Thymus (tissue), 11 donors: ENCODE measurements at regions not wholly inside any gene's neighbourhood (a gene's known extent, or its start where the extent isn't known, plus 50 kb on each side); places are given as distances from the start of the nearest gene placed in this dataset.

Experiments
- DNase-seq, 9 donors: peaks; one replicate each; pipeline ENCODE4 v3.0.0-alpha.2; 2013; ENCODE audit warnings: low spot score in 9 of 9, low read depth in 6 of 9, missing footprints in 1 of 9
- H3K27ac ChIP-seq, 2 donors: one replicate each; pipeline ENCODE4 v1.5.1; 2013; ENCODE audit warnings: control low read depth in 1 of 2, low read depth in 1 of 2, low read length in 1 of 2, mild to moderate bottlenecking in 1 of 2, moderate library complexity in 1 of 2
- H3K27me3 ChIP-seq, 2 donors: one replicate each; pipeline ENCODE4 v1.5.1; 2013; ENCODE audit warnings: low read length in 1 of 2; ENCODE audit not compliant: control insufficient read depth in 2 of 2, insufficient read depth in 1 of 2
- H3K36me3 ChIP-seq, 2 donors: one replicate each; pipeline ENCODE4 v1.5.1; 2013; ENCODE audit warnings: low read length in 1 of 2, mild to moderate bottlenecking in 1 of 2, moderate library complexity in 1 of 2; ENCODE audit not compliant: control insufficient read depth in 2 of 2, insufficient read depth in 2 of 2
- H3K4me1 ChIP-seq, 2 donors: one replicate each; pipeline ENCODE4 v1.5.1; 2013; ENCODE audit warnings: low read length in 2 of 2; ENCODE audit not compliant: control insufficient read depth in 2 of 2, insufficient read depth in 2 of 2
- H3K4me3 ChIP-seq, 2 donors: one replicate each; pipeline ENCODE4 v1.5.1; 2013; ENCODE audit warnings: low read length in 2 of 2, control low read depth in 1 of 2, mild to moderate bottlenecking in 1 of 2
- H3K9me3 ChIP-seq, 2 donors: one replicate each; pipeline ENCODE4 v1.5.1; 2013; ENCODE audit warnings: low read length in 1 of 2, mild to moderate bottlenecking in 1 of 2; ENCODE audit not compliant: control insufficient read depth in 2 of 2, insufficient read depth in 1 of 2
- WGBS: extraction: QIAGEN DNeasy Blood & Tissue Kit; methylation state at CpG from one replicate; pipeline ENCODE4 v1.1.7; 2013; 5-methylcytosine and 5-hydroxymethylcytosine counted together
- donor health status: healthy.

DNA sequence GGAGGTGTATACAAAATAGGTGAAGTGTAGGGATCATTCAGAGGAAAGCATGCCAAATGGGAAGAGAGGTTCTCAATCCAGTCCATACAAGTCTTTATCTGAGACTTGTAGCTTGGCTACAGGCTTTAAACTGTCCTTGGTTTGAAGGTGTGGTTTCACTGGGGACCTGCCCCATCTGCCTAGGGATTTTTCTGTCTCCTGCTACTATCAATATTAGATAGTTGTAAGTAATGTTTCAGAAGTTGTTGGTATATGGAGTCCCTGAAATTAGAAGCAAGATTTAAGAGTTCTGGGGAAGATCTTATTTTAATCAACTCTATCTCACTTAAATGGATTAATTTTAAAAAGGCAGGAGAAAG is 100.9 kb downstream of the ANKRD7 start:
- no peak for DNase-seq
- H3K4me1 ChIP-seq: no peaks in the 10 kb centered on the region
- no peaks in the 10 kb centered on the region for H3K27me3 ChIP-seq
- no peak overlapping the region for H3K27ac ChIP-seq
- H3K36me3 ChIP-seq: no peaks in the 10 kb centered on the region
- no peaks in the 10 kb centered on the region for H3K9me3 ChIP-seq
- no peak overlapping the region for H3K4me3 ChIP-seq

DNA sequence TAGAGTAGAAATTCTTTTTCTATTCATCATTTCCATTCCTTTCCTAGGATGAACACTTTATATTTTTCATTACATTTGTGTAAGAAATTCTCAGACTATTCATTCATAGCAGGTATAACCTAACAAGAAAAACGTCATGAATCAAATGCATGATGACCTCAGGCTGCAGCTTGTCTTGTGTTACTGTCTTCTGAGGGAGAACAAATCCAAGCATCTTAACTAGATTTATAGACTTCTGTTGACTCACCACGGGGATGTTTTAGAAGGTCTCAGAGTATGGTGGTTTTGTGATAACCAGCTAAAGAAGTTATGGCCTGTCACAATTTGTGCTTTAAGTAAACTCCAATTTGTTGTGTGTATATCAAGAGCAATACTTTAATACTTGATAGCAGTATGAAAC is 102.7 kb downstream of the ANKRD7 start:
- H3K27ac ChIP-seq: no peak overlapping the region
- H3K4me1 ChIP-seq: no peaks in the 10 kb centered on the region
- no peaks in the 10 kb centered on the region for H3K36me3 ChIP-seq
- H3K4me3 ChIP-seq: no peak overlapping the region
- no peaks in the 10 kb centered on the region for H3K9me3 ChIP-seq
- WGBS: 74% methylated on average over 2 of the region's 2 CpGs
- no peak for DNase-seq
- H3K27me3 ChIP-seq: no peaks in the 10 kb centered on the region

DNA sequence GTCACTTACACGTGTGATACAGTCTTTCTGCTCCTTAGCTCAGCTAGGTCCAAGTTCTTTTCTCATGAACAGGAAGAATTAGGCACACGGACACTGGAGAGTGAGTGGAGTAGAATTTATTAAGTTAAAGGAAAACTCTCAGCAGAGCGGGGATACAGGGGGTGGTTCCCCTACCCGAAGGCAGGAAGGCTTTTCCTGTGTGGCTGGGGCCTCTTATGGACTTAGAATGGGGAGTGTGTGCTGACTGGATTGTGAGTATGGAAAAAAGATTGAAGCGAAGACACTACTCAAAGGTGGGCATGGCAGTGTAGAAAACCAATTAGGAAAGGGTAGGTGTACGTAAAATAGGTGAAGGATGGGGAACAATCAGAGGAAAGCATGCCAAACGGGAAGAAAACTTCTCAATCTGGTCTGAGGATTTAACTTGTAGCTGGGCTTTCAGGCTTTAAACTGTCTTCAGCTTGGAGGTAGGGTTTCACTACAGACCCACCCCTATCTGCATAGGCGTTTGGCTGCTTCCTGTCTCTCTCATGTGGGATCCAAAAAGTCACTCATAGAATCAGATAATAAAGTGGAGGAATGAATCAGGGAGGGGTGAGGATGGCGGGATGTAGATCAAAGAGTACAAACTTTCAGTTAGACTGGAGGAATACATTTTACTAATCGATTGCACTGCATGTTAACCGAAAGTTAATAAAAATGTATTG is 104.2 kb downstream of the ANKRD7 start:
- H3K27me3 ChIP-seq: no peaks in the 10 kb centered on the region
- no peaks in the 10 kb centered on the region for H3K4me1 ChIP-seq
- H3K4me3 ChIP-seq: no peak overlapping the region
- 78% methylated on average over 11 of the region's 11 CpGs for WGBS
- no peaks in the 10 kb centered on the region for H3K9me3 ChIP-seq
- DNase-seq: no peak
- H3K36me3 ChIP-seq: no peaks in the 10 kb centered on the region
- H3K27ac ChIP-seq: no peak overlapping the region

DNA sequence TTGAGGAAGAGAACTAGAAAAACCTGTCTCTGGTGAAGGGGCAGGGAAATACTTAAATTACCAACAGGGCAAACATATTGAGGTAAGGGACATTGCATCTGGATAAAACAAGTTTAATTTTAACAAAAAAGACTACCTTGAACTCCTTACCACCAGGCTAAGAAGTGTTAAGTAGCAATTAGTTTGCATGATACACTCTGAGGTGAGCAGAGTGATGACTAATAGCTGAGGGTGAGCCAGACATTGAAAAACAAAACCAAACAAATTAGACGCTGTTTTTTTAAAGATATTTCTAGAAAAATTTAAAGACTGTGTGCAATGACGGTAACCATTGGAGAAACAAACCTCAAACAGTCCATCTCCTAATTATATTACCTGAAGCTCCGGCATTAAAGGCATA is 105.9 kb downstream of the ANKRD7 start:
- Histone ChIP-seq H3K27ac (no peak overlapping the region), H3K4me3 (no peak overlapping the region), H3K27me3 (no peaks in the 10 kb centered on the region), H3K4me1 (no peaks in the 10 kb centered on the region), H3K9me3 (no peaks in the 10 kb centered on the region), H3K36me3 (no peaks in the 10 kb centered on the region)
- WGBS: 89% methylated on average over 3 of the region's 3 CpGs
- DNase-seq: no peak

DNA sequence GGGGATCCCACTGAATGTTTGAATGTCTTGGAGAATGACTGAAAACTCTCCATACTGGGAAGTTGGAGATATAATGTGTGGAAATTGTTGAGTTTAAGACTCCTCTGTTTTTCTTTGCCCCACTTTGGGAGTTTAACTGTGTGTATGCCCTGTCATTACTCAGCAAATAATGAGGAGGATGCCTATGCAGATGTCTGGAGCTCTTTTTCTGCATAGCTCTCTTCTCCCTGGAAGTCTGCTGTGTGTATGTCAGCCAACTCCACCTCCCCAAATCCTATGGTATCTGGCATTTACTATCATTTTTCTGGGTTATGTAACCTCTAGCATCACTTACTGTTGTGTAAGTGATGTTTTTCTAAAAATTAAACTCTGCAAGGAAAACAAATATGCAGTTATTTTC is 122.2 kb downstream of the ANKRD7 start:
- Histone ChIP-seq H3K4me3 (no peak overlapping the region), H3K9me3 (no peaks in the 10 kb centered on the region), H3K27me3 (no peaks in the 10 kb centered on the region), H3K36me3 (no peaks in the 10 kb centered on the region), H3K4me1 (no peaks in the 10 kb centered on the region), H3K27ac (no peak overlapping the region)
- no peak for DNase-seq

DNA sequence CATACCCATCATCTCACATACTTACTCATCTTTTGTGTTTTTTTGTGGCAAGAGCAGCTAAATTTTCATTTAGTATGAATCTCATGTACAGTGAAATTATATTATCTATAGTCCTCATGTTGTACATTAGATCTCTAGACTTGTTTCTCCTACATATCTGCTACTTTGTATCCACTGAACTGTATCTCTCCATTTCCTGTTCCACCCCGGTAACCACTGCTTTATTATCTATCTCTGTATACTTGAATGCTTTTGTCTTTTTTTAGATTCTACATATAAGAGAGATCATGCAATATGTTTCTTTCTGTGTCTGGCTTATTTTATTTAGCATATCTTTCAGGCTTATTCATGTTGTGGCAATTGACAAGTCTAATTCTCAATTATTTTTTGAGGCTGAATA is 125.1 kb downstream of the ANKRD7 start:
- 88% methylated on average over 1 of the region's 1 CpG for WGBS
- no peaks in the 10 kb centered on the region for H3K27me3 ChIP-seq
- no peak overlapping the region for H3K27ac ChIP-seq
- DNase-seq: no peak
- H3K36me3 ChIP-seq: no peaks in the 10 kb centered on the region
- H3K4me1 ChIP-seq: no peaks in the 10 kb centered on the region
- H3K4me3 ChIP-seq: no peak overlapping the region
- H3K9me3 ChIP-seq: no peaks in the 10 kb centered on the region

DNA sequence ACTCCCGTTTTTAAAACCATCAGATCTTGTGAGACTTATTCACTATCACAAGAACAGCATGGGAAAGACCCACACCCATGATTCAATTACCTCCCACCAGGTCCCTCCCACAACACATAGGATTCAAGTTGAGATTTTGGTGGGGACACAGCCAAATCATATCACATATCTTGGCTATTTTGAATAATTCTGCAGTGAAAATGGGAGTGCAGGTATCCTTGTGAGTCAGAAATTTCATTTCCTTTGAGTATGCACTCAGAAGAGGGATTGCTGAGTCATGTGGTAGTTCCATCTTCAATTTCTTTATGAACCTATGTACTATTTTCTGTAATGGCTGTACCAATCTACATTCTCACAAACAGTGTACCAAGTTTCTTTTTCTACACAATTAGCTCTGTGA is 125.8 kb downstream of the ANKRD7 start:
- no peak overlapping the region for H3K4me3 ChIP-seq
- no peak overlapping the region for H3K27ac ChIP-seq
- no peak for DNase-seq
- H3K27me3 ChIP-seq: no peaks in the 10 kb centered on the region
- no peaks in the 10 kb centered on the region for H3K4me1 ChIP-seq
- no peaks in the 10 kb centered on the region for H3K36me3 ChIP-seq
- WGBS: 92% methylated on average over 1 of the region's 1 CpG
- no peaks in the 10 kb centered on the region for H3K9me3 ChIP-seq

DNA sequence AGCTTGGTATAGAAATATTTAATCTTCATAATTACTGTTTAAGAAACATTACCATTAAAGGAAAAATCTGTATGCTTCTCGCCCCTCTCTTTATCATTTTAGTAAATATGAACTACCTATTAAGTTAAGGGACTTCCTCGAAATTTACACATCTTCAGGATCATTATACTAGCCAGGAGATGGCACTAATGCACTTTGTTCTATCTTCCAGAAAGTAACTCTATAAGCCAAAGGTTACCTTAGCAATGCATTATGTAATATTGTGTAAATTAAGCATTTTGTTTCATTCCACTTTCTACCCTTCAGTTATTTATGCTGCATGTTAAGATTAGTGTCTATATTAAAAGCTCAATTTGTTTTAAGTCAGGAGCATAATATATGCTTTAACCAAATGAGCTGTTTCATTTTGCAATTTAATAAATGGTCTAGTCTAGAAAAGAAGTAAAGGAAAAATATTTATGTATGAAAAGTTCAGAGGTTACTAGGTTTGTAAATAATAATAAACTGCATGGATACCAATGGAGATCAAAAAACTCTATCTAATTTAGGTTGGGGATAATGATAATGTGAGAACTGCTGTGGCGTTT is 128.5 kb downstream of the ANKRD7 start:
- 70% methylated on average over 3 of the region's 3 CpGs for WGBS
- no peak for DNase-seq
- no peak overlapping the region for H3K4me3 ChIP-seq
- H3K27ac ChIP-seq: no peak overlapping the region
- no peaks in the 10 kb centered on the region for H3K27me3 ChIP-seq
- no peaks in the 10 kb centered on the region for H3K4me1 ChIP-seq
- H3K36me3 ChIP-seq: no peaks in the 10 kb centered on the region
- H3K9me3 ChIP-seq: no peaks in the 10 kb centered on the region

DNA sequence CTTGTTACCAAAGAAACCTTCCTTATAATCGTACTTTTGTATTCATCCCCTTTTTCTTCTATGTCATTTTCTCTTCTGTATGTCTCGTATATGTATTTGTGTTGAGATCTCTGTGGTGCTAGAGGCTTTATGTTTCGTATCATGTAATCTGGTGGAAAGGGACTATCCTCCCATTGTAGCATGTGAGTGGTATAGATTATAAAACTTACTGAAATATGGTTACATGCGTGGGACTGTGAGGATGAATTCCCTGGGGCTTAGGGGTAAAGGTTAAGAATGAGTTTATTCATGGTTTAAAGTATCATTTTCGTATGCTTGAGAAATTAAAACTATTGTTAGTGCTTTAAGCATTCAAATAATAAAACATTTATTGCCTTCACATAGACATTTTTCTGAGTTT is 141.9 kb downstream of the ANKRD7 start:
- DNase-seq: no peak
- whole genome bisulfite sequencing: 83% methylated on average over 5 of the region's 5 CpGs
- no peaks in the 10 kb centered on the region for H3K27me3 ChIP-seq

More for the DNA sequence above, 141.9 kb downstream of the ANKRD7 start:
- H3K9me3 ChIP-seq: no peaks in the 10 kb centered on the region
- H3K4me3 ChIP-seq: no peak overlapping the region
- no peaks in the 10 kb centered on the region for H3K4me1 ChIP-seq
- H3K36me3 ChIP-seq: no peaks in the 10 kb centered on the region
- H3K27ac ChIP-seq: no peak overlapping the region
